Bone marrow (tissue), 2 donors: ENCODE measurements at regions not wholly inside any gene's neighbourhood (a gene's known extent, or its start where the extent isn't known, plus 50 kb on each side); places are given as distances from the start of the nearest gene placed in this dataset.
"Not testable (repeated sequence)": the region's sequence is repeated elsewhere in the genome, so short reads cannot be mapped to it uniquely, and the experiment has no call there.

Experiments
- DNase-seq, 2 donors: peaks; one replicate each; lab custom pipeline; 2025; lab: John Stamatoyannopoulos, UW

DNA sequence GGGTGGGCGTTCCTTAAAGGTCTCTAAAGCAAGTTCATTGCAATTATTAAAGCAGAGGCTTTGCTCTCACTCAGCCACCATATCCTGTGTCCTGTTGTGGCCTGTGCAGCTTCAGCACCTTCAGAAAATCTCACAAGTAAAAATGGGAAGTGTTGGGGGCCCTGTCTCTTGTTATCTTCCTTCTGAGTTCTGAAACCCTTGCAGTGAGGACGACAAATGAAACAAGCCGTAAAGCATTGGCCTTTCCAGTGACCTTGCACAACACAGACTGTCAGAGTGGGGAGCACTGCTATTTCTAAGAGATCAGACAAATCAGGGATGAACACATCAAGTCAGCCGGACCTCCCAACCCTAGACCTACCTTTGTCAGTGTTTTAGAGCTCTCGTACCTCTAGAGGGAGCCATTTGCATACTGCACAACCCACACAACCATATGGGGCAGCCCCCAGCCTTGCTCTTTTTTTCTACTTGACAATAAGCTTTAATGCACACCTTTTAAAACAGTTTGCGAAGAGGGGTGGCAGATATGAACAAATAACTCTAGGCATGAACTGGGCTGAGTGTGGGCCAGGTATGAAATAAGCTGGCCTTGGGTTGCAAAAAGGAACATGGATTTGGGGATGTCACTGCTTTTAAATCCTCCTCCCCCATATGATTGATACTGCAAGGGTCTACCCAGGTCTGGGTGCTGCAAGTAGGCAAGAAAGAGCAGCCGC lies 89.8 kb downstream of the KATNIP start:
- DNase-seq = peak in 1 of 2 donors; percentile 29

DNA sequence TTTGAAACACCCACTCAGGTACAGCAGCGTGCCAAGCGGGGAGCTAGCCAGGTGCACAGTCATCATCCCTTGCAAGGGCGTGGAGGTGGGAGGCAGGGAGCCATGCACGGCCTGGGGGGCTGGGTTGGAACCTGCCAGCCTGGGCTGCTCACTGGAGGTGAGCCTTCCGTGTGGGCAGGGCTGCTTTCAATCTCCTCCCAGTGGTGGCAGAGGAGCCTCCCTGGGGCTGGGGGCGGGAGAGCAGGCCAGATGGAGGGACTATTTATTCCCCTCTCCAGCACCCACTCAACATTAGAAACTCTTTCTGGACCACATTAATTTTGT lies 90.3 kb downstream of the KATNIP start:
- no peak for DNase-seq

DNA sequence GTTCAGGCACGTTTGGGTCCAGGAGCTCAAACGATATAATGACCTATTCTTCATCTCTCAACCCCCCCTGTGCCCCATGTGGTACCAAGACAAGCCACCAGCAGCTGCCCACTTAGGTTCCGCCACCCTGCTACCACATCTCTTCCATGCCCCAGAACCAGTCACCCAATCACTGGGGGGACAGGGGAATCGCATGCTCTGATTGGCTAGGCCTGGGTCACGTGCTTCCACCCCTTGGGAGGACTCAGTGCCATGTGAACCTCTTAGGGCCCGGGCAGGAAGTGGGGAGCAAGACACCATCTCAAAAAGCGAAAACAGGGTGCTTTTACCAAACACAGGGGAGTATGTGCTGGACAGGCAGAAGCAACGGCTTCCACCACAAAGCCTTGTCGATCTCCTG lies 91.3 kb downstream of the KATNIP start:
- no peak for DNase-seq

DNA sequence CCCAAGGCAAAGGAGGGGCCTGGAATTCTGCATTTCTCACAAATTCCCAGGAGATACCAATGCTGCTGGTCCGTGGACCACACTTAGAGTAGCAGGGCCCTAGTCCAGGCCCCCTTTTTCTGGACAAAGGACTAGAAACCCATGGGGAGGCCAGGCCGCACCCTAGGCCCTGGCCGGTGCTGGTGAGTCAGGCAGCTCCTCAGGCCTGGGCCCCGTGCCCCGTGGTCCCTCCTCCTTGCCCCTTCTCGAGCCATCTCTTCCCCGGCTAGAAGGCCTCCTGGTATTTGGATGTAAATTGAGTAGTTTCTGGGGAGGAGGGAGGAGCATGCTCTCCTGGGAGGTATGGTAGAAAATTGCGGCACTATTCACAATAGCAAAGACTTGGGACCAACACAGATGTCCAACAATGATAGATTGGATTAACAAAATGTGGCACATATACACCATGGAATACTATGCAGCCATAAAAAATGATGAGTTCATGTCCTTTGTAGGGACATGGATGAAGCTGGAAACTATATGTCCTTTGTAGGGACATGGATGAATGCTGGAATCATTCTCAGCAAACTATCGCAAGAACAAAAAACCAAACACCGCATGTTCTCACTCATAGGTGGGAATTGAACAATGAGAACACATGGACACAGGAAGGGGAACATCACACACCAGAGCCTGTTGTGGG lies 91.9 kb downstream of the KATNIP start:
- DNase-seq = not testable (repeated sequence)

DNA sequence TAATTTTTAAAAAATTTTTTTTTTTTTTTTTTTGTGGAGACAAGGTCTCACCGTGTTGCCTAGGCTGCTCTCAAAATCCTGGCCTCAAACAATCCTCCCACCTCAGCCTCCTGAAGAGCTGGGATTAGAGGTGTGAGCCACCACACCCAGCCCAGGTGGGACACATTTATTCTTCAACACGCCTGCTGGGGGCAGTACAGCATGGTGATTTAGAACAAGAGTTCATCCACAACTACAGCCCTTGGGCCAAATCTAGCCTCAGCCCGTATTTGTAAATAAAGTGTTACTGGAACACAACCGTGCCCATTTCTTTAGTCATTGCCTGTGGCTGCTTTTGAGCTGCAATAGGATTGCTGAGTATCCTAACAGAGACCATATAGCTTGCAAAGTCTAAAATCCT lies 92.8 kb downstream of the KATNIP start:
- DNase-seq = no peak

DNA sequence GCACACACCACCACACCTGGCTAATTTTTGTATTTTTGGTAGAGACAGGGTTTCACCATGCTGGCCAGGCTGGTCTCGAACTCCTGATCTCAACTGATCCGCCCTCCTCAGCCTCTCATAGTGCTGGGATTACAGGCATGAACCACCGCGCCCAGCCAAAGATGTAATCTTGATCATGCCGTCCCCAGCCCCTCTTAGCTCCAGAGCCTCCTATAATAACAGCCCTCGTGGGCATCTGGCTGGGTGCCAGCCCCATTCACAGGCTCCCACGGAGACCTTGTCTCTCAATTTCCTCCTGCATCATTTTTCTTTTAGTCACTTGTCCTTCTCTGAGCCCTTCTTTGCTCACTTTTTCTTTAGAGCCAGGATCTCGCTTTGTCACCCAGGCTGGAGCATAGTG lies 94.2 kb downstream of the KATNIP start:
- no peak for DNase-seq

DNA sequence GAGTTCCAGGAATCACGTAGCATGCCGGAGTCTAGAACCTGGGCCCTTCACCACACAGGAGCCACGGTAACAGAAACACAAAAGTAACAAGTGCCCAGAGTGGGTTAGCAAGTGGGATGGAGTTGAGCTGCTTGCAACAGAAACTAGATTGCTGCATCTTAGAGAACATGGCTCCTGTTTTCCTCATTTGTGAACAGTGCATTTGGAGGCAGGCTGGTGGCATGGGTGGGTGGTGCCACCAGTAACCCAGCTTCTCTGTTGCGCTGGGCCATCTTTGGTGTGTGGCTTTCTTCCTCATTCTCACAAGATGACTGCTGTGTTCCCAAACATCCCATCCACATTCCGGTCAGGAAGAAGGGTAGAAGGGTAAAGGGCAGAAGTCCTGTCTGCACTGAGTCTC lies 95.5 kb downstream of the KATNIP start:
- no peak for DNase-seq

DNA sequence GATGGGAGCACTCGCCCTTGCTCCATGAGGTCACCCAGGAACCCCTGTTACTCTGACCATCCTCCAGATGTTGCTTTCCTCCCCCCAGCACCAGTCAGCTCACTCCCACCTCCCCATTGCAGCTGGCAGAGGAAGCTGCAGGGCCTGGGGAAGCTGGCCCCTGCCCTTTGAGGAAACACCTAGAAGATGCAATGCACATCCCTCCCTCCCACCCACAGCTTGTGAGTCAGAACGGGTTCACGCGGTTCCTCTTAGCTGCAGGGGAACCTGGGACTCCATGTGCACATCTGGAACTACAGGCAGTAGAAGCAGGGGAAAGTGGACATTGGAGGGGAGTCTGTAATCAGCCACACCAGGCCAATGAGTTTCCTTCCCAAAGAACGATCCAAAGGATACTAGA lies 96.9 kb downstream of the KATNIP start:
- DNase-seq = peak in 1 of 2 donors; percentile 44

DNA sequence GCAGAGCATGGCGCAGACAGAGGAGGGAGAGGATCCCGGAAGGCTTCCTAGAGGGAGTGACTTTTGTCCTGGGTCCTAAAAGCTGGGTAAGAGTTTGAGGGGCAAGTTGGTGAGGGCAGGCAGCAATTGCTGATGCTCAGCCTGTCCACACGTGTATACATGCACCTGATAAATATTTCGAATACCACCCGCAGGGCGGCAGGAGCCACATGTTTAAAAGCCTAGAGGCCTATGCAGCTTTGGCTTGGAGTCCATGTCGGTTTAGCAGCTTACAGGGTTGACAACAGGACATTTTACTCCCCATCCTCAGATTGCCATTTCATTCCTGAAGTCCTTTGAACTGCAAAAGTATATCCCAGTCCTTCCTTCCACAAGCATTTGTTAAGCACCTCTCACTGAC lies 99.1 kb downstream of the KATNIP start:
- no peak for DNase-seq

DNA sequence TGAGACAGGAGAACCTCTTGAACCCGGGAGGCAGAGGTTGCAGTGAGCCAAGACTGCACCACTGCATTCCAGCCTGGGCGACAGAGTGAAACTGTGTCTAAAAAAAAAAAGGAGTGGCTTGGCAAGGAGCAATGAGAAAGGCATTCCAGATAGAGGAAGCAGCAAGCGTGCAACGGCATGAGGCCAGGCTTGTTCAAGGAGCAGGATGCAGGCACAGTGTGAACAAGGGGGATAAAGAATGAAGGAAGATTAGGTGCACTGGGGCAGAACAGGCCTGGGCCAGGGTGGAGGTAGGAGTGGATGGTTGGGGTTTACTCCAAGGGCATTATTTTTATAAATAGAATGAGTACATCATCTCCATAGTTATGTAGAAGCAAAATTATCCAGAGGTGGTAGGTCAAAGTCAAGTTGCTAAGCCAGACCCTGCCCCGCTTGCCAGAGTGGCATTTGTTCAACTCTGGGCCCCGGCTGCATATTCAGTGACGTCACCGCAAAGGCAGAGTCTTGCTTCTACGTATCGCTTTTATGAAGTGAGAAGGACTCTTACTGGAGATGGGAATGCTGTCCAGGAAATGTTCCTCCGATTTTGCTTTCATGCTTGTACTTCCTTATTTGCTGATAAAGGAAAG lies 100.2 kb downstream of the KATNIP start:
- no peak for DNase-seq

DNA sequence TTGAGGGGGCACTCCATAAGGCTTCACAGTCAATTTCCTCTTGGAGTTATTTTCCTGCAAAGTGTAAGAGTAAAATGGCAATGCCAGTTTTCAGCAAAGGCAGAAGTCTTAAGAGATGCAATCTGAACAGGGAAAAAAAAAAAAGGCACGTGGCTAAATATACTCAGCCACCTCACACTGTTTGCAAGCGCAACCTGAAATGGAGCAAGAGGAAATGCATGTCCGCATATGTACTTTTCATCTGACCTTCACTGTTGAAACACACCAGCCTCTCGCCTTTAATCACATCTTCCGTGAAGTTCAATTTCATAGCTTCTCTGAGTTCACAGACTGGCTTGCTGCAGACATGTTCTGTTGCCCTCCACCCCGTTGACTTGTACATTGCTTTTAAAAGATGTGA lies 101.4 kb downstream of the KATNIP start:
- DNase-seq = no peak

DNA sequence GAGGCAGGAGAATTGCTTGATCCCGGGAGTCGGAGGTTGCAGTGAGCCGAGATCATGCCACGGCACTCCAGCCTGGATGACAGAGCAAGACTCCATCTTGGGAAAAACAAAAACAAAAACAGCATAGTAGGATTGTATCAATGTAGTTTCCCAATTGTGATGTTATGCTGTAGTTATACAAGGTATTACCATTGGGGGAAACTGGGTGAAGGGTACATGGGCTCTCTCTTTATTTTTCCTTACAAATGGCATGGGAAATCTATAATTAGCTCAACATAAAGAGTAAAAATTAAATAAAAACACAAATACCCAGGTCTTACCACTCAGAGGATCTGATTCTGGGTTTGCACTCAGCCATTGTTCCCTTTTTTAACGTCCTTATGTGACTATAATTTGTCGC lies 107.9 kb downstream of the KATNIP start:
- no peak for DNase-seq

DNA sequence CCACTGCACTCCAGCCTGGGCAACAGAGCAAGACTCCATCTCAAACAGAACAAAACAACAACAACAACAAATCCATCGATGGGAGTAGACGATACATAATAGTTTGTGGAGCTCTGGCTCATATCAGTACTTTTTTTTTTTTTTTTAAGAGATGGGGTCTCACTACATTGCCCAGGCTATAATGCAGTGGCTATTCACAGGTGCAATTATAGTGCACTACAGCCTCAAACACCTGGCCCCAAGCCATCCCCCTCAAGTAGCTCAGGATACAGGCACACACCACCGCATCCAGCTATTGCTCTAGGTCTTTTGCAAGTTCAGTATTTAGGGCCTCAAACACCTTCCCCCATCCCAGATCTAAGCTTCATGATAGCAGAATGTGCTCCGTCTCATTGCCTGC lies 110.6 kb downstream of the KATNIP start:
- no peak for DNase-seq

DNA sequence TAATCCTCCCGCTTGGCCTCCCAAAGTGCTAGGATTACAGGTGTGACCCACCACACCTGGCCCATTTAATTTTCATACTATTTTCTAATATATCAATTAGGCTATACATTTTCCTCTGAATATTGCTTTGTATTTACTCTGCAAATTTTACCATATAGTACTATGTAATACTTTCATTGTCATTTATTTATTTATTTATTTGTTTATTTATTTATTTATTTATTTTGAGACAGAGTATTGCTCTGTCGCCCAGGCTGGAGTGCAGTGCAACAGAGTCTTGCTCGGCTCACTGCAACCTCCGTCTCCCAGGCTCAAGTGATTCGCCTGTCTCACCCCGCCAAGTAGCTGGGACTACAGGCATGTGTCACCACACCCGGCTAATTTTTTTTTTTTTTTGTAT lies 113.3 kb downstream of the KATNIP start:
- DNase-seq = not testable (repeated sequence)

DNA sequence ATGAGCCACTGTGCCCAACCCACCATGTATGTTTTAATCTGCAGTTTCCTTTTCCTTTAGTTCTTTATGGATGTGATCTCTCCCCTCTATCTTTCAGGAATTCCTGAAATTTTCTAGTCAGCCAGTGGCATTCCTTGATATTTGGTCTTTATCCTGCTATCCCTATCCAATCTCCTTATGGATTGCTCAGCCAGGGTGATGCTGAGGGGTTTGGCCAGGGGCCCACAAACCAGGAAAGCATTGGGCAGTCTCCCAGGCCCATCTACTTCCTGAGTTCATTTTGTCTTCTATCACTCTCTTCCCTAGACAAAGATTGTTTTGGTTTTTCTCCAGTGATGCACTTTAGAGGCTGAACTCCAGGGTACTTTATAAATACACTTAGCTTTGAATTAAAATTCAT lies 115.9 kb downstream of the KATNIP start:
- DNase-seq = no peak

DNA sequence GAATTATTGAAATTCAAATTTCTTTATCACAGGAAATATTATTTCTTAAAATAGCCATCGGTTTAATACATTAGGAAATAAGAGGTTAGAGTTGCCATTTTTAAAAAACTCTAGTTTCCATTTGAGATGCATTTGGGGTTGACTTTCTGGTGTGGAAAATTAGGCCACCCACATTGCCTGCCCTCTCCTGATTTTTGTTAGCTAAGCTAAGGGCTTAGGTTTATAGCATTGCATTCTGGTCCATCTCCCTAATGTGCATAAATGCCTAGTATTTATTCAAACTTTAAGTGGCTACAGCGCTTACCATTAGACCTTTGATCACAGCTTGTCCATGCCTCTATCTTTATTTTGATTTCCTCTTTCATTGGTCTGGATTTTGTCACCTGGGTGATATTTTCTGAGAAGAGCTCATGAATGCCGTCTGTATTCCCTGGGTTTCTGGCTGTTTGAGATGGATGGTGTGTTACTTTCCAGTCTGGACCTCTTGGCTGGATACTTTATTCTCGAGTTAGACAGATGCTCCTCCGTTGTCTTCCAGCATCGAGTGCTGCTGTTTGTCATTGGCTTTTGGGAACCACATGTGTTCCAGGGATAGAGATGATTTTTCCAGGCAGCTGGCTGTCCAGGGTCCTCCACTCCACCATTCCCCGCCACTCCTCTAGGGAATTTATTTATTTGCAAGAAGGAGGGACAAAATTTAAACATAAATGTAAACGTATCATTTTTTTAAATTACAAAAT lies 120.3 kb downstream of the KATNIP start:
- DNase-seq = no peak

DNA sequence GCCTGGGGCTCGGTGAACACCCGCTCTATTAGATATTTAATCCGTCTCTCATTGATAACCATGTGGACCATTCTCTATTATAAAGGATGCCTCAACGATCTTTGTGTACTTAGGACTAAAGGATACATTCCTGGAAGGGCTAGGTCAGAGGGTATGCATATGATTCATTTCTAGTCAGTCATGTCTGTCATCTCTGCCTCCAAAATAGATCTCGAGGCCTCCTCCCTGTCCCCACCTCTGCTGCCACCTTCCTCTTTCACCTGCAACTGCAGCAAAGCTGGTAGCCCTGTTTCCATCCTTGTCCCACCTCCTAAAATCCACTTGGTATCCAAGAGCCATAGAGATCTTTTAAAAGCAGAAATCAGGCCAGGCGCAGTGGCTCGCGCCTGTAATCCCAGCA lies 121.5 kb downstream of the KATNIP start:
- DNase-seq = no peak

DNA sequence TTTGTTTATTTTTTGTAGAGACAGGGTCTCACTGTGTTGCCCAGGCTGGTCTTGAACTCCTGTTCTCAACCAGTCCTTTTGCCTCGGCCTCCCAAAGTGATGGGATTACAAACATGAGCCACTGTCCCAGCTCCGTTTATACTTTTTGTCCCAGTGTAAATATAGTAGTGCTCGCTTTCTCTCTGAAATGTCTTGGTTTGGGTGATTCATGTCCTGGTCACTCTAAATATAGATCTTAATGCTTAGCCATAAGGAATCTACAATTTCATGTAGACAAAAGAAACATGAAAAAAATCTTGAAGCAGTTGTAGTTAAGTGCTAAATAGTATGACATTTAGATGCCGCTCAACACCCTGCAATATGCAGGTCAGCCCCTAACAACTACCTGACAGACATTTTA lies 126.9 kb downstream of the KATNIP start:
- no peak for DNase-seq

DNA sequence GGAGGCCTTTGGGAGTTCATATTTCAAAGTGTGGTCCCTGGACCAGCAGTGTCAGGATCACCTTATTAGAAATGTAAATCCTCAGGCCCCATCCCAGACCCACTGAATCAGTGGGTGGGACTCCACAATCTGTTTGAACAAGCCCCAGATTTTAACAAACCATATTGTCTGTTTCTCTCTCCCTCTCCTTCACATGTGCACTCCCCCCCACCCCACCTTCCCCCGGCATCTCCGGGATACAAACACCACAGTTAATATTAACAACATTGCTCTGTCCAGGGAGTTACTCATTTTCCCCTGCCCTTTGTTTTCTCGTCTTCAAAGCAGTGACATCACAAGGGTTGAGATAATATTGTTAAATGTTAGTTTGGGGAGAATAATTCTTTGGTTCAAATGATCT lies 127.3 kb downstream of the KATNIP start:
- no peak for DNase-seq

DNA sequence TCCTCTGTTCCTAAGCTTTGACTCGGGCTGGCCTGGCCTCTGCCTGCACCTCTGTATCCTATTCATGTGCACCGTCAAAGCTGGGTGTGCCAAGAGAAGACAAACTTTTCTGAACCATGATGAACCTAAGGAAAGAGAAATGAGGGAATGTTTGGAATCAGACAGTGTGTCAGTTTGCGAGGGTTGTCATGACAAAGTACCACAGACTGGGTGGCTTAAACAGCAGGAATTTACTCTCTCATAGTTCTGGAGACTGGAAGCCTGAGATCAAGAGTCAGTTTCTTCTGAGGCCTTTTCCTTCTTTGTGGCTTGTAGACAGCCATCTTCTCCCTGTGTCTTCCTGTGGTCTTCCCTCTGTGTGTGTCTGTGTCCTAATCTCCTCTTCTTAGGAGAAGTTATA lies 129.0 kb downstream of the KATNIP start:
- no peak for DNase-seq

DNA sequence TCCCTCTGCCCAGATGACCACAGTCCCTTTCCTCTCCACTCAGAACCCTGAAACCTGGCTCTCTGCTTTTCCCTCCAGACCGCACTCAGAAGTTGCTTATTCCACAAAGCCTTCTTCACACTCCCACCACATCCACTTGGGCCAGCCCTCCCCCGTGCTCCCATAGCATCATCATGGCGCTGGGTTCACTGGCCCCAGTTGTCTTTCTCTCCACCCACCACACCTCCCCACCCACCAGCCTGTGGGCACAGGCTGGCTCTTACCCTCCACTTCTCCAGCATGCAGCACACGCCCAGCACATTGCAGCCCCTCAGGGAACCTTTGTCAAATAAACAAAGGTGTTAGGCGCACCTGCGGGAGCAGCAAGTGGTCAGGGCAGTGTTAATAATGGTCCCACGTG lies 130.0 kb downstream of the KATNIP start:
- no peak for DNase-seq

DNA sequence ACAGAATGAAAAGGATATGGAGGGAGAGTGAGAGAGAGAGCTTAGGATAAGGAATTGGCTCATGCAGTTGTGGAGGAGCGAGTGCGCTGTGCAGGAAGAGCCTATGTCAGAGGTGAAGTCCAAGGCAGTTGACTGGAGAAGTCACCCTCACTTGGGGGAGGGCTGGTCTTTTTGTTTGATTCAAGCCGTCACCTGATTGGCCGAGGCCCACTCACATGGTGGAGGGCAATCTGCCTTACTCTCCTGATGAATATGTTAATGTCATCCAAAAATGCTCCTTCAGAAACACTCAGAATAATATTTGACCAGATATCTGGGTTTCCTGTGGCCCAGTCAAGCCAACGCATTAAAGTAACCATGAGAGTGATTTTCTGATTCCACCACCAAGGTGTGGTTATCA lies 131.7 kb downstream of the KATNIP start:
- DNase-seq = no peak

DNA sequence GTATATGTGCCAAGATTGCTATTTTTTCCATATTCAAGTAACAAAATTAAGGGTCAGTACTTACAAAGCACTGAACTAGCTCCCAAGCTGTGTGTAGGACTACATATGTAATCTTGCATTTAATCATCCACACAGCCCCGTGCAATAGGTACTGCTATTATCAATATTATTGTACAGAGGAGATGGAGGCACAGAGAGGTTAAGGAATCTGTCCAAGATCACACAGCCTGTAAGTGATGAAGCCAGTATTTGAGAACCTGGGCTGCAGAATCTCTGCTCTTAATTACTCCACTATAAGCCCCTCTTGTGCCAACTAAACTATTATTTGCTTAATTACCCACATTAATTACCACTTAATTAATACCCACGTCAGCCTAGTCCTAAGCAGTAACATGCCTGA lies 134.1 kb downstream of the KATNIP start:
- no peak for DNase-seq
